HUES48 (cell line): ENCODE measurements at regions not wholly inside any gene's neighbourhood (a gene's known extent, or its start where the extent isn't known, plus 50 kb on each side); places are given as distances from the start of the nearest gene placed in this dataset.

Source experiments
- H3K27ac ChIP-seq: one replicate; pipeline ENCODE4 v1.7.0; 2013; ENCODE audit warnings: low read depth, low read length, inconsistent platforms
- H3K27me3 ChIP-seq: 2 replicates; pipeline ENCODE4 v1.6.1; 2013; ENCODE audit warnings: mild to moderate bottlenecking, low read length; ENCODE audit not compliant: control insufficient read depth, insufficient read depth
- H3K36me3 ChIP-seq: 2 replicates; pipeline ENCODE4 v1.6.1; 2013; ENCODE audit warnings: low read length; ENCODE audit not compliant: control insufficient read depth, insufficient read depth
- H3K4me1 ChIP-seq: 2 replicates; pipeline ENCODE4 v1.6.1; 2013; ENCODE audit warnings: mild to moderate bottlenecking, low read length; ENCODE audit not compliant: control insufficient read depth, insufficient read depth
- H3K4me3 ChIP-seq: 2 replicates; pipeline ENCODE4 v1.5.1; 2013; ENCODE audit warnings: mild to moderate bottlenecking, low read depth, low read length
- H3K9ac ChIP-seq: 2 replicates; pipeline ENCODE4 v1.6.1; 2013; ENCODE audit warnings: mild to moderate bottlenecking, low read depth, low read length, moderate library complexity
- H3K9me3 ChIP-seq: 2 replicates; pipeline ENCODE4 v1.6.1; 2013; ENCODE audit warnings: low read length; ENCODE audit not compliant: control insufficient read depth, insufficient read depth

DNA sequence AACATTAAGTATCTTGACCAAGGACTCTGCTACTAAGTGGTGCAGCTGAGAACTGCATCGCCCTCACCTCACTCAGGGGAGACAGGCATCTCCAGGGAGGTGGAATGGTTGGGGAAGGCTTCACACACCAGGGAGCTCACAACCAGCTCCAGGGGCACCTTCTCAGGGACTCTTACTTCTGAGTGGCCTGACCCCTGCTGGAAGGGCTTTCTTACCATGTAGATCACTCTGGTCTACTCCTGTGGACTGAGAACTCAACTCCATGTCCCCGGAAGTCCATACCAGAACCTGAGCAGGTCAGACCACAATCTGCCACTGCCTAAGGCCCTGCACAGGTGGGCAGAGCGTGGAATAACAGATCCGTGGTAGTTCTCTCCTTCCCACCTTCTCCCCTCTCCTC, 140.5 kb downstream of the TLE3 start:
- H3K4me3 ChIP-seq: no peak overlapping the region
- H3K9ac ChIP-seq: no peak overlapping the region

GRCh38 chr15:69958496-69959084, 139.1 kb downstream of the TLE3 start:
- H3K4me1 ChIP-seq: peaks cover 7% of the 10 kb centered on the region; the same call in 1 of the 2 replicates
- H3K36me3 ChIP-seq: no peaks in the 10 kb centered on the region
- no peak overlapping the region for H3K27ac ChIP-seq
- no peak overlapping the region for H3K9ac ChIP-seq
- H3K27me3 ChIP-seq: no peaks in the 10 kb centered on the region
- H3K9me3 ChIP-seq: no peaks in the 10 kb centered on the region
- no peak overlapping the region for H3K4me3 ChIP-seq

More for the DNA sequence above, 140.5 kb downstream of the TLE3 start:
- no peaks in the 10 kb centered on the region for H3K27me3 ChIP-seq
- no peak overlapping the region for H3K27ac ChIP-seq
- peaks cover 7% of the 10 kb centered on the region; the same call in 1 of the 2 replicates for H3K4me1 ChIP-seq
- H3K9me3 ChIP-seq: no peaks in the 10 kb centered on the region
- no peaks in the 10 kb centered on the region for H3K36me3 ChIP-seq

- no peaks in the 10 kb centered on the region for H3K36me3 ChIP-seq
- no peak overlapping the region for H3K9ac ChIP-seq
- H3K9me3 ChIP-seq: no peaks in the 10 kb centered on the region
- peaks cover 7% of the 10 kb centered on the region; the same call in 1 of the 2 replicates for H3K4me1 ChIP-seq
- H3K4me3 ChIP-seq: no peak overlapping the region
- H3K27me3 ChIP-seq: no peaks in the 10 kb centered on the region
- no peak overlapping the region for H3K27ac ChIP-seq
Observed at GRCh38 chr15:69962561-69962960, 135.2 kb downstream of the TLE3 start.

DNA sequence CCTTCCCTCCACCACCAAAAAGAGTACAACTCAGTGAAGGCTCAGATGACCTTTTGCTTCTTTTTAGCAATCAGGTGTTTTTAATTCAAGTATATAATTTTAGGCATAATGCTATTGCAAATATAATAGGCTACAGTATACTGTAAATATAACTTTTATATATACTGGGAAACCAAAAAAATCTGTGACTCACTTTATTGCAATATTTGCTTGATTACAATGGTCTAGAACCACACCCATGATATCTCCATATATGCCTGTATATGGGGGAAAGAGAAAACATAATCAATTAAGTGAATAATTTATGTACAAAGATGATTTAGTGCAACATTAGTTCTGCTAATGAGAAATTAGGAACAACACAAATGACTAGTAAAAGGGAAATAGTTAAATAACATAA, 134.3 kb downstream of the TLE3 start:
- Histone ChIP-seq H3K9ac (no peak overlapping the region), H3K27me3 (no peaks in the 10 kb centered on the region), H3K27ac (no peak overlapping the region), H3K36me3 (no peaks in the 10 kb centered on the region), H3K4me3 (no peak overlapping the region), H3K4me1 (peaks cover under 1% of the 10 kb centered on the region; the same call in 1 of the 2 replicates), H3K9me3 (no peaks in the 10 kb centered on the region)

DNA sequence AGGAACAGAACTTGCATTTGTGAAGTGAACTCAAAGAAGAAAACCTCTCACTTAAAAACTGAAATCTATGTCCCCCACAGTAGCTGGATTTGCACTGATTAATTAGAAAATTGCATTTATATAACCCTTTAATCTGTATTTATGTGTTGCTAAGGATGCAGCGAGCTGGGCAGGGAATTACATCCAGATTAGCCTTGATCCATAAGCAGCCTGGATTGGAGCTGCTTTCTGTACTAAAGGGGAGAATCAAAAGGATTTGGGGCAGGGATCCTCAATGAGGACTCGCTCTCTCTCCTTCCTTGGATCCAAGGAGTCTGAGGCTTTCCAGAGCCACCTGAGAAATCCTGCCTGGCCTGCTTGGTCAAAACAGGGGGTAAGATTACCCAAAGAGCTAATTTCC, 125.9 kb downstream of the TLE3 start:
- H3K27ac ChIP-seq: no peak overlapping the region
- no peaks in the 10 kb centered on the region for H3K36me3 ChIP-seq
- H3K4me3 ChIP-seq: no peak overlapping the region
- no peaks in the 10 kb centered on the region for H3K27me3 ChIP-seq
- no peaks in the 10 kb centered on the region for H3K4me1 ChIP-seq
- H3K9me3 ChIP-seq: no peaks in the 10 kb centered on the region
- no peak overlapping the region for H3K9ac ChIP-seq

DNA sequence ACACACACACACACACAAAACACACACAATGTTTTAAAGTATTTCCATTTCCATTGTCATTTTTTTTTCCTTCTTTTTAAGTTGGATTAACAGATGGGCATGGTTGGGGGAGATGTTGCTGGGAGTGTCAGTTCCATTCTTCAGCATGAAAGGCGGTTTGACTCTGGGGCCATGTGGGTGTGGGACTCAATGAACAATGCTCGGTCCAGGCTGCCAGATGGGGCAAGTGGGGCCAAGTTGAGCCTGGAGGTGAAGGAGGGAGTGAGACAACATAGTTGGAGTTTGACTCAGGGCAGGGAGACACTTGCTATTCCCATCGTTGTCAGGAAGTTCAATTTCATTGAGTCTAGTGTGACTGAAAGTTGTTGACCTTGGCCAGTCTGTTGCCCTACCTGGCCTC, 125.3 kb downstream of the TLE3 start:
- H3K4me1 ChIP-seq: no peaks in the 10 kb centered on the region
- H3K9ac ChIP-seq: no peak overlapping the region
- no peaks in the 10 kb centered on the region for H3K36me3 ChIP-seq
- no peaks in the 10 kb centered on the region for H3K9me3 ChIP-seq
- no peak overlapping the region for H3K4me3 ChIP-seq
- no peak overlapping the region for H3K27ac ChIP-seq
- no peaks in the 10 kb centered on the region for H3K27me3 ChIP-seq

GRCh38 chr15:69973102-69973714, 124.5 kb downstream of the TLE3 start:
- Histone ChIP-seq H3K9me3 (no peaks in the 10 kb centered on the region), H3K9ac (no peak overlapping the region), H3K4me1 (no peaks in the 10 kb centered on the region), H3K27me3 (no peaks in the 10 kb centered on the region), H3K27ac (no peak overlapping the region), H3K36me3 (no peaks in the 10 kb centered on the region), H3K4me3 (no peak overlapping the region)

- no peaks in the 10 kb centered on the region for H3K9me3 ChIP-seq
- H3K4me1 ChIP-seq: peaks cover 6% of the 10 kb centered on the region; the same call in 1 of the 2 replicates
- H3K27me3 ChIP-seq: no peaks in the 10 kb centered on the region
- H3K27ac ChIP-seq: no peak overlapping the region
- H3K9ac ChIP-seq: no peak overlapping the region
- no peaks in the 10 kb centered on the region for H3K36me3 ChIP-seq
- no peak overlapping the region for H3K4me3 ChIP-seq
Observed at GRCh38 chr15:69973880-69974279, 123.8 kb downstream of the TLE3 start.

DNA sequence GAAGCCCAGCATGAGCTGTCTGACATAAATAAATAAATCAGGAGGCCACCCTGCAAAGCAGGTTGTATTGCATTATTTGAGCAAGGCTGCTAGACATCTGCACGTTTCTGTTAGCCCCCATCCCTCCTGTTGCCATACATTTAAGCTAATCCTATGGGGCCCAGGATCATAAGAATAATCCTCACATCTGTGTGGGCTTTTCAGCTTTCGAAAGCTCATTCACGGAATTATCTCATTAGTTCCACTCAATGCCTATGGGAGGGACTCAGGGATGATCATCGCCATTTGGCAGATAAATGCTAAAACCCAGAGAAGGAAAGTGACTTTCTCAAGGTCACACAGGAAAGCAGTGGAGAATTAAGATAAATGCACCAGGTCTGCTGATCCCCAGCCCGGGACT, 123.4 kb downstream of the TLE3 start:
- no peaks in the 10 kb centered on the region for H3K36me3 ChIP-seq
- peaks cover 11% of the 10 kb centered on the region; the same call in 1 of the 2 replicates for H3K4me1 ChIP-seq
- no peak overlapping the region for H3K9ac ChIP-seq
- H3K27ac ChIP-seq: no peak overlapping the region
- no peaks in the 10 kb centered on the region for H3K9me3 ChIP-seq
- H3K4me3 ChIP-seq: no peak overlapping the region
- H3K27me3 ChIP-seq: no peaks in the 10 kb centered on the region

- H3K36me3 ChIP-seq: no peaks in the 10 kb centered on the region
- no peaks in the 10 kb centered on the region for H3K27me3 ChIP-seq
- H3K9me3 ChIP-seq: no peaks in the 10 kb centered on the region
- H3K9ac ChIP-seq: no peak overlapping the region
- peaks cover 13% of the 10 kb centered on the region; the same call in 1 of the 2 replicates for H3K4me1 ChIP-seq
- H3K4me3 ChIP-seq: no peak overlapping the region
- H3K27ac ChIP-seq: no peak overlapping the region
Observed at GRCh38 chr15:69976366-69976994, 121.2 kb downstream of the TLE3 start.

DNA sequence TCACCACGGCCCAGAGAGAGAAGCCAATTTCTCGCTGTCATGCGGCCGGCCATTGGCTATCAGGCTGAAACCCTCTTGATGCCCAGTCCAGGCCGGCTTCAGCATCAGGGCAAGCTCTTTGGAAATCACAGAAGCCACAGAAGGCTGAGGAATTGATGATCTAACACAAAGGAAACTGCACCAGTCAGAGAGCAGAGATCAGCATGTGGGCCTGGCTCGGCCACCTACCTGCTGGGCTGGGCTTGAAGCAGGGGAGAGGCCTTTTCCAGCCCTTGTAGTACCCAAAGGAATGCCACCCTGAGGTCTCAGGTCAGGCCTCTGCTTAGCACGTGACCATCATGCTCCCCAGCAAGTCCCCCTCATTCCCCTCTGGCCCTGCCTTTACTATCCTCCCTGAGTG, 119.1 kb downstream of the TLE3 start:
- no peaks in the 10 kb centered on the region for H3K27me3 ChIP-seq
- H3K27ac ChIP-seq: no peak overlapping the region

More for the DNA sequence above, 119.1 kb downstream of the TLE3 start:
- H3K9ac ChIP-seq: no peak overlapping the region
- no peak overlapping the region for H3K4me3 ChIP-seq
- H3K9me3 ChIP-seq: no peaks in the 10 kb centered on the region
- H3K4me1 ChIP-seq: peaks cover 13% of the 10 kb centered on the region; the same call in 1 of the 2 replicates
- no peaks in the 10 kb centered on the region for H3K36me3 ChIP-seq
